OCI-LY1 (cell line): ENCODE measurements at regions not wholly inside any gene's neighbourhood (a gene's known extent, or its start where the extent isn't known, plus 50 kb on each side); places are given as distances from the start of the nearest gene placed in this dataset.

Source experiments
- EZH2 ChIP-seq: fragments of 200-600 bp; sonication (generic), shearing (Covaris generic); IDR thresholded peaks from 2 replicates; pipeline ENCODE4 v1.8.0; 2017; ENCODE audit warnings: borderline replicate concordance, mixed run types, mild to moderate bottlenecking, antibody characterized with exemption, low read length, moderate library complexity, mixed read lengths
- TF ChIP-seq, protein P1 (sequence below): fragments of 200-600 bp; sonication (generic), shearing (Covaris generic); IDR thresholded peaks from 2 replicates; pipeline ENCODE4 v1.5.1; 2017; ENCODE audit warnings: mild to moderate bottlenecking, antibody characterized with exemption, low read length, moderate library complexity, mixed read lengths

DNA sequence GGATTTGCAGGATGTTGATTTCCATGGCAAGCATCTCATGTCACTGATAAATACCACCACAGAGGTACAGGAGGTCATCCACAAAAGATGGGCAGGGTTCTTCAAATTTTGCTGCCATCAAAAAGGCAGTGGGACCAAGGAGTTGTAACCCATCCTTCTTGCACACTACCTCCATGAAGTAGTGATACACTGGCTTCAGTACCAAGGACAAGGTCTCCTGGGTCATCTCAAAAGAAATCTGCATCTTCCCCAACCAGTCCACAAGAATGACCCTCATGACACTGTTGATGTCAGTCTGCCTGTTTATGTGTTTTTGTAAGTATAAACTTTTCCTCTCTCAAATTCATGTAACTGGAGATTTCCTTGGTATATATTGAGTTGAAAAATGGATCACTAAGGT lies 298.2 kb downstream of the CDH9 start:
- TF ChIP-seq, protein P1, sequence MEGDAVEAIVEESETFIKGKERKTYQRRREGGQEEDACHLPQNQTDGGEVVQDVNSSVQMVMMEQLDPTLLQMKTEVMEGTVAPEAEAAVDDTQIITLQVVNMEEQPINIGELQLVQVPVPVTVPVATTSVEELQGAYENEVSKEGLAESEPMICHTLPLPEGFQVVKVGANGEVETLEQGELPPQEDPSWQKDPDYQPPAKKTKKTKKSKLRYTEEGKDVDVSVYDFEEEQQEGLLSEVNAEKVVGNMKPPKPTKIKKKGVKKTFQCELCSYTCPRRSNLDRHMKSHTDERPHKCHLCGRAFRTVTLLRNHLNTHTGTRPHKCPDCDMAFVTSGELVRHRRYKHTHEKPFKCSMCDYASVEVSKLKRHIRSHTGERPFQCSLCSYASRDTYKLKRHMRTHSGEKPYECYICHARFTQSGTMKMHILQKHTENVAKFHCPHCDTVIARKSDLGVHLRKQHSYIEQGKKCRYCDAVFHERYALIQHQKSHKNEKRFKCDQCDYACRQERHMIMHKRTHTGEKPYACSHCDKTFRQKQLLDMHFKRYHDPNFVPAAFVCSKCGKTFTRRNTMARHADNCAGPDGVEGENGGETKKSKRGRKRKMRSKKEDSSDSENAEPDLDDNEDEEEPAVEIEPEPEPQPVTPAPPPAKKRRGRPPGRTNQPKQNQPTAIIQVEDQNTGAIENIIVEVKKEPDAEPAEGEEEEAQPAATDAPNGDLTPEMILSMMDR: no peak
- TF ChIP-seq EZH2: no peak
